UCSD-AML1 (cell line): ENCODE measurements at regions not wholly inside any gene's neighbourhood (a gene's known extent, or its start where the extent isn't known, plus 50 kb on each side); places are given as distances from the start of the nearest gene placed in this dataset.
A peak's percentile ranks its signal among the peaks of the same experiment; 100 is the strongest.
"Not testable (repeated sequence)": the region's sequence is repeated elsewhere in the genome, so short reads cannot be mapped to it uniquely, and the experiment has no call there.

ENCODE experiments used
- DNase-seq: peaks from one replicate; lab custom pipeline; 2025; ENCODE audit not compliant: unreplicated experiment; lab: John Stamatoyannopoulos, UW

- DNase-seq, result no peak
These were observed 628.4 kb downstream of the SPRY1 start for GRCh38 chr4:124025000-124025399.

GRCh38 chr4:124025428-124025827, 628.8 kb downstream of the SPRY1 start:
- DNase-seq, result no peak

GRCh38 chr4:124028182-124028581, 631.6 kb downstream of the SPRY1 start:
- no peak for DNase-seq

GRCh38 chr4:124030147-124030546, 633.6 kb downstream of the SPRY1 start:
- DNase-seq, result no peak

- DNase-seq, result no peak
These were observed 635.4 kb downstream of the SPRY1 start for GRCh38 chr4:124032035-124032434.

- DNase-seq, result no peak
These were observed 638.9 kb downstream of the SPRY1 start for GRCh38 chr4:124035364-124036041.

DNA sequence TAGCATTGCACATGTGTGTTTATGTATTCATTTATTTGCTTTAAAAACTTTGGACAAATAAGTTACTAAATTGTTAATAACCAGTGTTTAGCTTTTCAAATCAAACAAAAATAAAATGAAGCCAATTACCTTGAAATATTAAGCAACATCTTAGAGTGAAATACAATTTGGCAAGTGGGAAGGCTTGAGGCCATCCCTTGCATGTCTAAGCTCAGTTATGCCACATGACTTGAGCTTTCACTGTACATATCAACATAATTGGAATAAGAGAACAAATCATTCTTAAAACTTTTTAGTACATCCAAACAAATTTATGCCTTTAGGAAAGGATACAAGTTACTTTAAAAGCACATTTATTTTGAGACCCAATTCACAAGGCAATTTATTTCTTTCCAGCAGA, 640.6 kb downstream of the SPRY1 start:
- DNase-seq, result no peak

- DNase-seq, result no peak
These were observed 647.7 kb downstream of the SPRY1 start for GRCh38 chr4:124044330-124044729.

GRCh38 chr4:124044867-124045266, 648.3 kb downstream of the SPRY1 start:
- no peak for DNase-seq

DNA sequence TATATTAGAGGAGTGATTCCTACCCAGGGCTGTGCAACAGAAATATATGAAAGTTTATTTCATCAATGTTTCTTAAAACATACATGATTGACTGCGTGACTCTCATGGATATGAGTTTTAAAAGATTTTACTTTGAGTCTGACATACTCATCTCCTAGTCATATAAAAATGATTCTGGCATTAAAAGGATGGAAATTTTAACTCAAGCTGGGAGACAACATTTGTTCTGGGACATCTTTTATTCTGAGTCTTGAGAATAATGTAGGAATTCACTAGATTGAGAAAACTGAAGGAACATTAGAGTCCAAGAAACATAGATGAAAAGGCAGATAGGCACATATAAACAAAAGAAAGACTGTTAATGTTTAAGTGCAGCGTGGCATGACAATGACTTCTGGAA, 649.6 kb downstream of the SPRY1 start:
- DNase-seq, result no peak

DNA sequence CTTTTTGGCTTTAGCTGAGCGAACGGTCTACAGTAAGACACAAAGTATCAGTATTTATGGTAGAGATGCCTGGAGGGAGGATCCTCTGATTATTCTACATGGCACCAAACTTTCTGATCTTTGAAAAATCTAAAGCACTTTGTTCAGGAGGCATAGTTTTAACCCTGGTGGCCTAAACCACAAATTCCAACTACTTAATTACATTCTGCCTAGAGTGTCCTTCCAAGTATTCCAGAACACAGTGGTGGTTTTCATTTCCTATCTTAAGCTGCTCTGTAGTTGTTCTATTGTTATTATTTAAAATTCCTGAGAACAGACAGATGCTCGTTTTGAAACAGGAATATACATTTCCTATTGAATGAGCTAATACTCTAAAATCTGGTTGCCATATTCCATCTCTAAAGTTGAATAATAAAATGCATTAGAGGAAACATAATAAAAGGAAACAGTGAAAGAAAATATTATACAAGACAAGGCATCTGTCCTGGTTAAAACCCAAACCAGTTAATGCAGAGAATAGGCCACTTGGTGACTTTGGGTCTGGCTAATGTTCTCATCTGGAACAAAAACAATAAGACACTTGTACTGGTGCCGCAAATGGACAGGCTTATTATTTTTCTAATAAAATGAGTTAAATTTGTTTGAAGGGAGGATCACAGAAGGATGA, 657.4 kb downstream of the SPRY1 start:
- no peak for DNase-seq

- no peak for DNase-seq
These were observed 657.2 kb downstream of the ANKRD50 start for GRCh38 chr4:124055336-124055735.

DNA sequence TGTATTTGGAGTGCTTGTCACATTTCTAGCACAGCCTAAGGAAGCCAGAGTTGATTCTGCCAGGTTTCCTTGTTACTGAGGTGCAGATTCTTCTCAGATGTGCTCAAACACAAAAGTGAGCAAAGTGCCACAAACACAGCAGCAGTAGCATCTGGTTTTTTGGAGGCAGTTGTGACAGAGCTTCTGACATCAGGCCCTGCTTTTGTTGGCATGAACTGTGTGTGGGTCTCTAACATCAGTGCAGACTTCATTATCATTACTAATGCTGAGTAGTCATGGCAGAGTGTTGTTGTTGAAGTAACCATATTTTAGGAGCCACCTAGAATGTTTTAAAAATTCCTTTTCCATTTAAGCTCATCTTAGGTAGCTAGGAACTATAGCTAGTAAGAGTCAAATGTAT, 656.6 kb downstream of the ANKRD50 start:
- no peak for DNase-seq

- DNase-seq, result peak; percentile 22
These were observed 652.1 kb downstream of the ANKRD50 start for GRCh38 chr4:124060261-124060918.

GRCh38 chr4:124061413-124061812, 651.1 kb downstream of the ANKRD50 start:
- no peak for DNase-seq

DNA sequence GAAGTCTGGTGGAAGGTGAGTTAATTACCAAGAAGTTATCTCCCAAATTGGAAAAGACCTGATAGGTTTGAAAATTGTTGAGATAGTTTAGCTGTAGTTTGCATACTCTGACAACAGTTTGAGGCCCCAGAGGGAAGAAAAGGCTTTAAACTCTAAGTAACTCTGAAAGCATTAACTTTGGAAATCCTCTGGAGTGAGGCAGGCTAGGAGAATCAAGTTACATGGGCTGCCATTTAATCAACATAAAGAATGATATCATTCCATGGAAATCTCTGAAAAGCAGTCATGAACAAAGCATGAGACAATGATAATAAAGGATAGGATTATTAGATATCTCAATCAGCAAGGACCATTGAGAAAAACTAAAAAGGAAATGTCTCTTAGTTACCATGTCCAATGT, 647.1 kb downstream of the ANKRD50 start:
- no peak for DNase-seq

DNA sequence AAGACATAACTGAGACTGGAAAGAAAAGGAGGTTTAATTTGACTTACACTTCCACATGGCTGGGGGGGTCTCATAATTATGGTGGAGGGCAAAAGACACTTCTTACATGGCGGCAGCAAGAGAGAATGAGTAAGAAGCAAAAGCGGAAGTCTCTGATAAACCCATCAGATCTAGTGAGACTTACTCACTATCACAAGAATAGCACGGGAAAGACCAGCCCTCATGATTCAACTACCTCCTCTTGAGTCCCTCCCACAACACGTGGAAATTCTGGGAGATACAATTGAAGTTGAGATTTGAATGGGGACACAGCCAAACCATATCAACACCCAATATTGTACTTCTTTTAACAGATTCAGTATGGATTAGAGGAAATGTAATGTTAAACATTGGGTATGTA, 646.6 kb downstream of the ANKRD50 start:
- no peak for DNase-seq

DNA sequence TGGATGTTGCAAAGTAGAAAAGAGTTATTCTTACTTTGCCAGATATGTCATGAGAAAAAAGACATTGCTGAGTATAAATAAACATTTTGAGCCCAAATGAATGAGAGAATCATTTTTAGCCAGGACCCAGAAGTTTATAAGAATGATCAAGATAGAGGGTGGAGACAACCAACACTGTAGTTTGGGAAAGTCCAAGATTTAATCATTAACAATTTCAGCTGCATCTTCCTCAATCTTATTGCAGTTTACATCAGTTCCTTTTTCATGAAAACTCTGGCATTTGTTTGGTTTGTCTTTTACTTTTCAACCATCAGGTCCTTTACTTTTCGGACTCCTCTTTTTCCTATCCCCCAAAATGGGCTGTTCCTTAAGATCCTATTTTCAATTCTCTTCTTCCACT, 645.9 kb downstream of the ANKRD50 start:
- DNase-seq, result no peak

- no peak for DNase-seq
These were observed 645.5 kb downstream of the ANKRD50 start for GRCh38 chr4:124067046-124067445.

DNA sequence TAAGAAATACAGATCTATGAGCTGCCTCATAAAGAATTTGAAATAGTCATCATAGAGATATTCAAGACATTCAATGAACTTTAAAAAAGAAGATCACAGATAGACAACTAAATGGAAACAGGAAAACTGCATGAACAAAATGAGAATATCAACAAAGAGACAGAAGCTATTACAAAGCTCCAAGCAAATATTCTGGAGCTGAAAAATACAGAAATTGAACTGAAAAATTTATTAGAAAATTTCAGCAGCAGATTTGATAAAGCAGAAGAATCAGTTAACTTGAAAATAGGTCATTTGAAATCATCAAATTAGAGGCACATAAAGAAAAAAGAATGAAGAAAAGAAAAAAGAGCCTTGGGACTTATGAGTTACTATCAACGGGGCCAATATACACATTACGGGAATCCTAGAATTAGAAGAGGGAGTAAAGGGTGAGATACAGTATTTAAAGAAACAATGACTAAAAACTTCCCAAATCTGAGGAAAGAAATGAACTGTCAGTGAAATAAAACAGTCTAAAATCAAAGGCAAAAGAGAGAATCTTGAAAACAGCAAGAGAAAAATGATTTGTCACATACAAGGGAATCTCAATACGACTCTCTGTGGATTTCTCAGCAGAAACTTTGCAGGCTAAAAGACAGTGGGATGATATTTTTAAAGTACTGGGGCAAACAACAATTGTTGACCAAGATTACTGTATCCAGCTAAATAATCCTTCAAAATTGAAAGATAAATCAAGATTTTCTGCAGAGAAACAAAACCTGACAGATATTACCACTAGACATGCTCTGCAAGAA, 641.6 kb downstream of the ANKRD50 start:
- DNase-seq, result no peak

DNA sequence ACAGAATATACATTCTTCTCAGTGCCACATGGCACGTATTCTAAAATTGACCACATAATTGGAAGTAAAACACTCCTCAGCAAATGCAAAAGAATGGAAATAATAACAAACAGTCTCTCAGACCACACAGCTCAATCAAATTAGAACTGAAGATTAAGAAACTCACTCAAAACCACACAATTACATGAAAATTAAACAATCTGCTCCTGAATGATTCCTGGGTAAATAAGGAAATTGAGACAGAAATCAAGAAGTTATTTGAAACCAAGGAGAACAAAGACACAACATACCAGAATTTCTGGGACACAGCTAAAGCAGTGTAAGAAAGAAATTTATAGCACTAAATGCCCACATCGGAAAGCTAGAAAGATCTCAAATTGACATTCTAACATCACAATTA, 637.3 kb downstream of the ANKRD50 start:
- not testable (repeated sequence) for DNase-seq
